ENCODE measurements at regions not wholly inside any gene's neighbourhood (a gene's known extent, or its start where the extent isn't known, plus 50 kb on each side); places are given as distances from the start of the nearest gene placed in this dataset.

DNA sequence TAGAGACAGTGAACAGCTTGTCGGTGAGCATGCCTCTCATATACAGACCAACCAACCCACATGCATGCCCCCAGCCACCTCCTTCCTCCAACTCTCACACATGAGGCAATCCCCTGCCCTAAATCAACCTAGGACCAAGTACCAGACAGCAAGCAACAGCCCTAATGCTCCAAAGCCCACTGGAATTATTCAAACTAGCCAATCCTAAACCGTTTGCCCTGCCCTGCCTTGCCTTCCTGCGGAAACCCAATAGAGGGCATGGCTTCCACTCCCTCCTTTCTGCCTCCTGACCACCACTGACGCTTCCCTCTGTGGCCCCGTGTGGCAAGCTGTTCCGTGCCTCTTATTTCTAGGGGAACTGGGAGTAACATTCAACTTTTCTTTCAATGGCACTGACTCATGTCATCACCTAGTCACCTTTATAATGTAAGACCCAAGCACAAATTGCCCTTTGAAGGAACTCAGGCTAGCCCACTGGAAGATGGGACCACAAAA is 129.3 kb upstream of the GJB5 start:
- TF ChIP-seq, protein P1, sequence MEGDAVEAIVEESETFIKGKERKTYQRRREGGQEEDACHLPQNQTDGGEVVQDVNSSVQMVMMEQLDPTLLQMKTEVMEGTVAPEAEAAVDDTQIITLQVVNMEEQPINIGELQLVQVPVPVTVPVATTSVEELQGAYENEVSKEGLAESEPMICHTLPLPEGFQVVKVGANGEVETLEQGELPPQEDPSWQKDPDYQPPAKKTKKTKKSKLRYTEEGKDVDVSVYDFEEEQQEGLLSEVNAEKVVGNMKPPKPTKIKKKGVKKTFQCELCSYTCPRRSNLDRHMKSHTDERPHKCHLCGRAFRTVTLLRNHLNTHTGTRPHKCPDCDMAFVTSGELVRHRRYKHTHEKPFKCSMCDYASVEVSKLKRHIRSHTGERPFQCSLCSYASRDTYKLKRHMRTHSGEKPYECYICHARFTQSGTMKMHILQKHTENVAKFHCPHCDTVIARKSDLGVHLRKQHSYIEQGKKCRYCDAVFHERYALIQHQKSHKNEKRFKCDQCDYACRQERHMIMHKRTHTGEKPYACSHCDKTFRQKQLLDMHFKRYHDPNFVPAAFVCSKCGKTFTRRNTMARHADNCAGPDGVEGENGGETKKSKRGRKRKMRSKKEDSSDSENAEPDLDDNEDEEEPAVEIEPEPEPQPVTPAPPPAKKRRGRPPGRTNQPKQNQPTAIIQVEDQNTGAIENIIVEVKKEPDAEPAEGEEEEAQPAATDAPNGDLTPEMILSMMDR (conservative IDR thresholded peaks at IDR 0.05) = no peak
- no peak for TF ChIP-seq ZFX (IDR thresholded peaks at IDR 0.05)
